Smooth muscle cell of the brain vasculature (primary cell): ENCODE measurements at regions not wholly inside any gene's neighbourhood (a gene's known extent, or its start where the extent isn't known, plus 50 kb on each side); places are given as distances from the start of the nearest gene placed in this dataset.

Experiments used
- DNase-seq: peaks from one replicate; pipeline ENCODE4 v3.0.0-alpha.2; 2012; ENCODE audit warnings: low read depth, low spot score

DNA sequence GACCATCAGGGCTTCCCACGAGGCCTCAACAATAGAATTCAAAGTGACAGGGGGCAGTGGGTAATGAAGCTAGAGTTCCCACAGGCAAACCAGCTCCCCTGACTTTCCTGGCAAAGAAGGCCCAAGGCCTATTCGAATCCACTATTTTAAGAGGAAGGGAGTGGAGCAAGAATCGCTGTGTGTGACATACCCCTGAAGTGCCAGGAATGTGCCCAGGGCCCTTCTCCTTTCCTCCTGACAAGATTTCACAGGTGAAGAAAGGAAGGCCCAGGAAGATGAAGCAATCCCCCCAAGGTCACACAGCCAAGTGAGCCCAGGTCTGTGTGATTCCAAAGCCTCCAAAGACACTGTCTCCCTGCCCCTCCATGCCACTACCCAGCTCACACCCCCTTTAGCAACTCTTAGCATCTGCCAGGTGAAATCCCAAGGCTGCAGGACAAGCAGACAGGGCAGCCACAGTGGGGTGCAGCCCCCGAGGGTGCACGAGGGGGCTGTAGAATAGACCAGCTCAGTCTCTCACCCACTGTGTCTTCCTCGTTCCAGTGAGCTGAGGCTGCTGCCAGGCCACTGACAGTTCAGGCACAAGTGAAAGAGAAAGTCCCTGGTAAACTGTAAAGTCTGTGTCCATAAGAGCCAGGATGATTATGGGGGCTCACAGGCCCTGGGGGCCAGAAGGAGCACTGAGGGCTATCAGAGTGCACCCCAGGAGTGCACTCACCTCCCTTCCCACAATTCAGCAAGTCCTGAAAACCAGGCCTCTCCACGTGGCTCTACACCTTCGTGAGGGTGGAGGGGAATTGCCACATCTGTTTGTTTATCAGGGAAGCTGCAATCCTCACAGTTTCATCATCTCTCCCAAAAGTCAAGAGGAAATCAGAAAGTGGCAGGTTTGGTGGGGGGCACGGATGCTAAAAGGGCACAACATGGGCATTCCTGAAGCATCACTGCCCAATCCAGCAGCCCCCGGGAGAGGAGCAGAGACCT lies 70.8 kb upstream of the ZMIZ1 start:
- DNase-seq: no peak

DNA sequence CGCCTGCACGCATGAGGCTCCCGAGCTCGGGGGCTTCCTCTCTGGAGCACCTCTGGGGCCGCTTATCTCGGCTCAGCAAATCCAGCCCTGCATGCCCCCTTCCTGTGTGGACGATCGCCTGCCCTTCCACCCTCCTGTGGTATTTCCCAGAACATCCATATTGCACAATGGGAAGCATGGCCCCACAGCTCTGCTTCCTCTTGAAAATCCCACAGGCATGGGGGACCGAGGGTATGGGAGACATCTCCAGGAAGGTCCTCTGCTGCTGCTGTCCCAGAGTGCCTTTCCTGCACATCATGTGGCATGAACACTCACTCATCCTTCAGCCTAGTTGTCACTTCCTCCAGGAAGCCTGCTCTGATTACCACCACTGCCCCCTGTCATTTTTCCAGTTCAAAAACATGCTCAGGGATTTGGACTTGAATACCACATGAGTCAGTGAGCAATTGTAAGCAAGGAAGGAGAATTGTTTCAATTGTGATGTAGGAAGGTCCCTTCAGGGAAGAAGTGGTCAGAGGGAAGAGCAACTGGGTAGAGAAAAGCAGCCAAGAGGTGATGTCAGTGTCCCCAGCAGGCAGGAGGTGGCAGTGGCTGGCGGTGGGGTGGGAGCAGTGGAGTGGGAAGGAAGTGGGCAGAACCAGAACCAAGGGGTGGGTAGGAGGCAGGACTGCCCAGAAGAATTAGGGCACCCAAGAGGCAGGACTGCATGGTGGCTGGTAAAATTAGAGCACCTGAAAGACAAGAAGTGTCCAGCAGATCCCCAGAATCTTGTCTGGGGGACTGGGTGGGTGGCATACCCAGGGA lies 67.5 kb upstream of the ZMIZ1 start:
- DNase-seq: no peak

DNA sequence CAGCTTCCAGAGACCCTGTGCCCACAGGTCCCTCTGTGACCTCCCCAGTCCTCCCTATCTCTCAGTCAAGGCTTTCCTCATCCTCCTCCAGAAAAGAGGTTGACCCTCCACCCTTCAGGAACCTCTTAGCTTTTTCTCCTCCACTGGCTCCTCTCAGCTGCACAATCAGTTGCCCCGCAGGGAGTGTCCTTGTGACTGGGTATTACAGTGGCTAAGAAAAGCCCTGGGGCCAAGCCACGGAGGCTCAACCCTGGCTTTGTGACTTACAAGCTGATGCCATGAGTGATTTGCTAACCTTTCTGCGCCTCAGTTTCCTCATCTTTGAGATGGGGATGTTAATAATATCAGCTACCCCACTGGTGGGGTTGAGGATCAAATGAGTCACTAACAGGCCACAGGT lies 66.4 kb upstream of the ZMIZ1 start:
- DNase-seq: no peak

- DNase-seq: no peak
Measured at GRCh38 chr10:79003183-79004100, 65.3 kb upstream of the ZMIZ1 start.

DNA sequence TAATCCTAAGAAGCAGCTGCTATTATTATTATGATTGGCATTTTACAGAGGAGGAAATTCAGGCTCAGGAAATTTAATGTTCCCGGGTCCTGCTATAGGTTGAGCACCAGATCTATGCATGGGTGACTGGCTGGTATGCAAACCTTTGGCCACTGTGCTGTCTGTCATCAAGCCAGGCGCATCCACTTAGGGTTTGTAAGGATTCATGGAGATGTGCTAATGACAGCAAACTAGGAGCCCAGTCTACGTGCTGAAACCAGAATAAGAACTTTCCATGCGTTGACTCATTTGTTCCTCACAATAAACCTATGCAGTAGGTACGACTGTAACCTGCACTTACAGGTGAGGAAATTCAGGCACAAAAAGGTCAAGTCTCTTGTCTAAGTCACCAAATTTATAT lies 64.5 kb upstream of the ZMIZ1 start:
- no peak for DNase-seq

- no peak for DNase-seq
Measured at GRCh38 chr10:79005126-79005810, 63.5 kb upstream of the ZMIZ1 start.

- DNase-seq: no peak
Measured at GRCh38 chr10:79007018-79007417, 61.7 kb upstream of the ZMIZ1 start.

DNA sequence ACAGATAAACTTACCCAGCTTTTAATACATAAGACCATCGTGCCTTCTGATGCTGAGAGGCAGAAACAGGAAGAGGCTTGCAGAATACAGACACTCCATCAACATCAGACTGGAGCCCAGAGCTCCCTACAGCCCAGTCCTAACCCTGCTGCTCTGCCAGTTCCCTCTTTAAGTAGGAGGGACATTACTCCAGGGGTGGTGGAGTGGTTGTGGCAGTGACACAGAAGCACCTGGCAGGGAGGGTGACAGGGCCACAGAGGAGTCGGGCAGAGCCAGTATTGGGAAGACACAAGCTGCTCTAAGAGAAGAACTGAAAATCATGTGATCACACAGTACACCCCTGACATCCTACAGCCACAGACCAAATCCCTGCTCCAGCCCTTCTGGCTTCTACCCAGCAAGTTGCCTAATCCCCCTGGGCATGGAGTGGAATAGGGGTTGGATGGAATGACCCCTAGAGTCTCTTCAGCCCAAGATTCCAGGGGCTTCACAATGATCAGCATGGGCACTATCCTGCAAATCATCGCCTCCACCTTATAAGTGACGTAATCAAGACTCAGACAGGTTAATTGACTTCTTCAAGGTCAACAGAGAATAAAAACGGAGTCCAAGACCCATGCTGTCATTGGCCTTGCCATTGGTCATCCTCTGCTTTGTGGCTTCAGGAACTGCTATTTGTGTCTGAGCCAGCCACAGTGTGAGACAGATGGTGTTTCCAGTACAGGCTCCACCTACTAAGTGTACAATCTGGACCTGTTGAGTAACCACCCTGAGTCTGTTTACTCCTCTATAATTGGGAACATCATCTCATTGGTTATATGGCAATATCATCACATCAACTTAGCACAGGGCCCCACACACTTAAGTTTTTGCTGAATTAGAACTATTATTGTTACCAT lies 61.1 kb upstream of the ZMIZ1 start:
- no peak for DNase-seq

- no peak for DNase-seq
Measured at GRCh38 chr10:79009145-79009544, 59.6 kb upstream of the ZMIZ1 start.

DNA sequence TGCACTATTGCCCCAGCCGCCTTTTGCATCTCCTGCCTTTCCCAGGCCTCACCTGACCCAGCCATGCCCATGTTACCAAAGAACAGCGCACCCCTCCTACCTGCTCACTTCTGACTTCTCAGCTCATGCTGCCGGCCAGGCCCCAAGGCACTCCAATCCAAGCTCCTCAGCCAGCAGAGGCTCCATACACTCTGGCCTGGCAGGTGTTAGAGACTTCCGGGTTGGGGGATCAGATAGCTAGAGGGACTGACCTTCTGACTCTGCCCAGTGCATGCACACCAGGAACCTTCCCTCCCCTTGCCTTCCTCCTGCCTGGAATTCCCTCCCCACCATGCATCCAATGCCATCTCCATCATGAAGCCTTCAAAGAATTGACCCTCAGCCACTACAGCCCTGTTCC lies 56.2 kb upstream of the ZMIZ1 start:
- no peak for DNase-seq

DNA sequence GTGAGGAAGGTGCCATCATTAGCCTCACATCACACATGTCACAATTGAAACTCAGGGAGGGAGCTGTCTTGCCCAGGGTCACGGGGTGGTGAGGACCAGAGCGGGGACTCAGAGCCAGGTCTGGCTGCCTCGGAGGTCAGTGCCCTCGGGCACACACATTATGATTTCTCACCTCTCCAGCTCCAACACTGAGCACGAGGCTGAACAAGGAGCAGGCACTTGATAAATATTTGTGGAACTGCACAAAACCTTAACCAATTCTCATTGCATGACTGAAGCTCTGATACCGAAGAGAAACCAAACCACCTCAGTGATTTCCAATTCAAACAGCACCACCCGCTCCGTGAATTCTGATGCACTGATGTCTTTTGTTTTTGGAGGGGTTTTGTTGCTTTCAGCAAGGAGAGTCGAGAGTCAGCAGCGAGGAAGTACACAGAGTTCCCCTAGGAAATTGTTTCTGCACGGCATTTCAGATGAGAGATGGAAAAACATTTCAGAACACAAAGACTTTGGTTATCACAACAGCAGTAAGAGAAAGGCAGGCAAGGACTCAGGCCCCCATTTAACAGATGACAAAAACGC lies 55.3 kb upstream of the ZMIZ1 start:
- no peak for DNase-seq

- no peak for DNase-seq
Measured at GRCh38 chr10:79014796-79015195, 54.0 kb upstream of the ZMIZ1 start.

GRCh38 chr10:79017882-79018520 lies 50.8 kb upstream of the ZMIZ1 start:
- no peak for DNase-seq

DNA sequence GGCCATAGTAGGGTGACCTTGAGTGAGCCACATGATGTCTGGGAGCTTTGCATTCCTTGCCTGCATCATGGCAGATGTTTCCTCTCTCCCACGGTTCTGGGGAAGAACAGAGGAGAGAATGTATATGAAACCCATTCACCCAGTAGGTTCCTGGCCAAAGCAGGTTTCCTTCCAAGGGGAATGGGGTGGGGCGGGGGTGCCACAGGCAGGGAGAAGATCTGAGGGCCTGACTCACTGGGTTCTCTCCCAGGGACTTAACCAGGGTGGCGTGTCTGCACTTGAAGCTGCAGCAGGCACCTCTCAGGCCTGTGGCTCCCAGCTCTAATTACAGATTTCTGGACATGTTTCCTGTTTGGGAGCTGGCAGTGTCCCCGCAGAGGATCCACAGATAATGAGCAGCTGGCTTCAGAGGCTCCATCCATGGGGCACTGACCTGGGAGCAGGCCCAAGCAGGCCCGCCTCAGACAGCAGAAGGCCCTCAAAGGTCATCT lies 50.2 kb upstream of the ZMIZ1 start:
- DNase-seq: no peak
